ENCODE measurements at regions not wholly inside any gene's neighbourhood (a gene's known extent, or its start where the extent isn't known, plus 50 kb on each side); places are given as distances from the start of the nearest gene placed in this dataset.

DNA sequence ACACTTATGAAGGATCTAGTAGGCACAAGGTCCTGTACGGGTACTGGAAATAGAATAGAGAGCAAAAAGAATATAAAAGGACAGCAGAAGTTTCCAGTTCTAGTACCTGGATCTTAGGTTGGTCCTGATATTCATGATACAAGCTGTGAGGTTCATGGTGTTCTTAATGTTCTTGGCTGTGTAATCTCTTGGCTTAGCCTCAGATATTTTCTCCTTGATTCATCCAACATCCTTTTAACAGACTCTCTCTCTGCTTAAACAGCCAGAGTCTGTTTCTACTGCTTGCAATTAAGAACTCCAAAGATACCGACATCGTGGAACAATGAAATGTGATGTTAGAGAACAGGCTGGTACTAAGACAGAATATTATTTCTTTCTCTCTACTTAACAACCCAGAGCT is 49.9 kb downstream of the CNTN3 start:
- no peaks in the 10 kb centered on the region for H3K4me1 ChIP-seq (ENCODE audit: control insufficient read depth in 1 of 2, insufficient read depth in 2 of 2, low read length in 2 of 2)
- no peaks in the 10 kb centered on the region for H3K36me3 ChIP-seq (ENCODE audit: control insufficient read depth in 1 of 2, insufficient read depth in 2 of 2, low read length in 2 of 2)
- H3K27me3 ChIP-seq (ENCODE audit: low read depth, low read length) = no peaks in the 10 kb centered on the region
- no peak overlapping the region for H3K27ac ChIP-seq (ENCODE audit: low read length)
- H3K9me3 ChIP-seq (ENCODE audit: control insufficient read depth in 1 of 2, low read length in 2 of 2) = peaks cover 0 to 15% of the 10 kb centered on the region in 2 donors
- H3K4me3 ChIP-seq (ENCODE audit: low read depth in 1 of 2, low read length in 2 of 2) = no peak overlapping the region

DNA sequence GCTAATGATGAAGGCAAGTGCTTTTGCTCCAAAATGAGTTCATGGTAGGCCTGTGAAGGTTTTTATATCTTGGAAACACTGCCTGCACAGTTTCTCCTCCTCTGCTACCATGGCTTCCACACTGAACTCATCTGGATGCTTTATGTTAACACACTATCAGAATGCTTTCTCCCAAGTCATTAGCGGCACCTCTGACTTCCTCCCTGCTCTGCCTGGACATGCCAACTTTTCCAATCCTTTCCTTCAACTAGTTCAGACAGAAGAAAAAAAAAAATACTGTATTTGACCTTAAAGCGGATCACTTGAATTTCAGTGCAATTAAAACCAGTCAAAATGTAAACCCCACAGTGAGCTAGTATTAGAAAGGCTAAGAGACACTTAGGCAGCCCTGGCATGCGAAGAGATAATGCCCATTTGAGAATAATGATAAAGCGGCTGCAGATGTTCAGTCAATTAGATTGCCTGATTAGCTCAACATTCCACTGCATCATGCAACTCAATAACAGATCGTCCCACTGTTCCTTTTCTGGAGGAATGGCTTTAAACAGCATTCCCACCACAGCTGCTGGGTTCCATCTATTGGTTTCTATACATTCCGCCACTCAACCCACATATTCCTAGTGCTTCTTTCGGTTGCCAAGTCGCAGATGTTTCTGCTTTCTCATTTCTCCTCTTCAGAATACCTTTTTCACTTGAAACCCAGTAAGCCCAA is 51.7 kb downstream of the CNTN3 start:
- Histone ChIP-seq H3K4me3 (ENCODE audit: low read depth in 1 of 2, low read length in 2 of 2) (no peak overlapping the region), H3K9me3 (ENCODE audit: control insufficient read depth in 1 of 2, low read length in 2 of 2) (peaks cover 0 to 17% of the 10 kb centered on the region in 2 donors), H3K27ac (ENCODE audit: low read length) (no peak overlapping the region), H3K27me3 (ENCODE audit: low read depth, low read length) (no peaks in the 10 kb centered on the region), H3K36me3 (ENCODE audit: control insufficient read depth in 1 of 2, insufficient read depth in 2 of 2, low read length in 2 of 2) (no peaks in the 10 kb centered on the region), H3K4me1 (ENCODE audit: control insufficient read depth in 1 of 2, insufficient read depth in 2 of 2, low read length in 2 of 2) (no peaks in the 10 kb centered on the region)

- no peak overlapping the region for H3K27ac ChIP-seq (ENCODE audit: low read length)
- no peaks in the 10 kb centered on the region for H3K36me3 ChIP-seq (ENCODE audit: control insufficient read depth in 1 of 2, insufficient read depth in 2 of 2, low read length in 2 of 2)
- H3K27me3 ChIP-seq (ENCODE audit: low read depth, low read length) = no peaks in the 10 kb centered on the region
- peaks cover 0 to 22% of the 10 kb centered on the region in 2 donors for H3K9me3 ChIP-seq (ENCODE audit: control insufficient read depth in 1 of 2, low read length in 2 of 2)
- no peak overlapping the region for H3K4me3 ChIP-seq (ENCODE audit: low read depth in 1 of 2, low read length in 2 of 2)
- no peaks in the 10 kb centered on the region for H3K4me1 ChIP-seq (ENCODE audit: control insufficient read depth in 1 of 2, insufficient read depth in 2 of 2, low read length in 2 of 2)
Observed at GRCh38 chr3:74561881-74562280, 52.6 kb downstream of the CNTN3 start.

DNA sequence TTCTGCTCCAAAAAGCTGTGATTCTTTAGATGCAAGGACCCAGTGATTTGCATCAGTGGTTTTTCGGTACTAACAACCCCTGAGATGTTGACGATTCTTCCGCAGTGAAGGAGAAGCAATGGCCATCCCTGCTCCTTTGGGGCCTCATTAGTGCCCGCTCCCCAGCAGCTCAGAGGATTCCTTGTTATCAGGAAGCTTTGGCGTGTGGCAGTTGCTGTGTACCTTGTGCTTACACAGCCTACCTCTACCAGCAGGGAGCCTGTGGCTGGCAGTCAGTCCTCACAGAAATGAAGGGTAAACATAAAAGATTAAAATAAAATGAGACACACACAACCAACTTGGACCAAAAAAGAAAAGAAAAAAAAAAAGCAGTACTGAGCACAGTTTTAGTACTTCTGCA is 55.2 kb downstream of the CNTN3 start:
- Histone ChIP-seq H3K27ac (ENCODE audit: low read length) (no peak overlapping the region), H3K27me3 (ENCODE audit: low read depth, low read length) (no peaks in the 10 kb centered on the region), H3K4me3 (ENCODE audit: low read depth in 1 of 2, low read length in 2 of 2) (no peak overlapping the region), H3K36me3 (ENCODE audit: control insufficient read depth in 1 of 2, insufficient read depth in 2 of 2, low read length in 2 of 2) (no peaks in the 10 kb centered on the region), H3K4me1 (ENCODE audit: control insufficient read depth in 1 of 2, insufficient read depth in 2 of 2, low read length in 2 of 2) (no peaks in the 10 kb centered on the region), H3K9me3 (ENCODE audit: control insufficient read depth in 1 of 2, low read length in 2 of 2) (peaks cover 0 to 15% of the 10 kb centered on the region in 2 donors)

GRCh38 chr3:74550686-74551085 is 63.8 kb downstream of the CNTN3 start:
- Histone ChIP-seq H3K27ac (ENCODE audit: low read length) (no peak overlapping the region), H3K27me3 (ENCODE audit: low read depth, low read length) (no peaks in the 10 kb centered on the region), H3K4me1 (ENCODE audit: control insufficient read depth in 1 of 2, insufficient read depth in 2 of 2, low read length in 2 of 2) (no peaks in the 10 kb centered on the region), H3K36me3 (ENCODE audit: control insufficient read depth in 1 of 2, insufficient read depth in 2 of 2, low read length in 2 of 2) (no peaks in the 10 kb centered on the region), H3K9me3 (ENCODE audit: control insufficient read depth in 1 of 2, low read length in 2 of 2) (no peaks in the 10 kb centered on the region), H3K4me3 (ENCODE audit: low read depth in 1 of 2, low read length in 2 of 2) (no peak overlapping the region)

GRCh38 chr3:74546426-74546825 is 68.0 kb downstream of the CNTN3 start:
- H3K4me3 ChIP-seq (ENCODE audit: low read depth in 1 of 2, low read length in 2 of 2) = no peak overlapping the region
- H3K9me3 ChIP-seq (ENCODE audit: control insufficient read depth in 1 of 2, low read length in 2 of 2) = no peaks in the 10 kb centered on the region
- no peaks in the 10 kb centered on the region for H3K4me1 ChIP-seq (ENCODE audit: control insufficient read depth in 1 of 2, insufficient read depth in 2 of 2, low read length in 2 of 2)
- H3K27me3 ChIP-seq (ENCODE audit: low read depth, low read length) = no peaks in the 10 kb centered on the region
- no peaks in the 10 kb centered on the region for H3K36me3 ChIP-seq (ENCODE audit: control insufficient read depth in 1 of 2, insufficient read depth in 2 of 2, low read length in 2 of 2)
- no peak overlapping the region for H3K27ac ChIP-seq (ENCODE audit: low read length)

DNA sequence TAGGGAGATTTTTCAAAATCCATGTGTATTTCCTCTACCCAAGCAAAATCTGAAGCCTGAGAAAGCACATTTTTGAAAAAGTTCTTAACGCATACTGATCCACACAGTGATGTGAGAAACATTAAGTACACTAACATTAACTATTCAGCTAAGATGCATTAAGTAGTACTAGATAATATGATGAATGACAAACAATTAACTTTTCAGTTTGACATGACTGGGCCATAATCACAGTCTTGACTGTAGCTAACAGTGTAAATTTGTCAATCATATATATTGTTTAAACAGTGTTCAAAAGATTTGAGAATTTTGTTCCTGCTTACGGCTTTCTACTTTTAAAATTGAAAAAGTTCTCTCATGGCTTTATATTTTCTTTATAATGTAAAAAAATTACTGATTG is 72.0 kb downstream of the CNTN3 start:
- H3K4me3 ChIP-seq (ENCODE audit: low read depth in 1 of 2, low read length in 2 of 2) = no peak overlapping the region
- no peaks in the 10 kb centered on the region for H3K36me3 ChIP-seq (ENCODE audit: control insufficient read depth in 1 of 2, insufficient read depth in 2 of 2, low read length in 2 of 2)
- H3K27me3 ChIP-seq (ENCODE audit: low read depth, low read length) = no peaks in the 10 kb centered on the region
- H3K4me1 ChIP-seq (ENCODE audit: control insufficient read depth in 1 of 2, insufficient read depth in 2 of 2, low read length in 2 of 2) = no peaks in the 10 kb centered on the region
- no peaks in the 10 kb centered on the region for H3K9me3 ChIP-seq (ENCODE audit: control insufficient read depth in 1 of 2, low read length in 2 of 2)
- H3K27ac ChIP-seq (ENCODE audit: low read length) = no peak overlapping the region

DNA sequence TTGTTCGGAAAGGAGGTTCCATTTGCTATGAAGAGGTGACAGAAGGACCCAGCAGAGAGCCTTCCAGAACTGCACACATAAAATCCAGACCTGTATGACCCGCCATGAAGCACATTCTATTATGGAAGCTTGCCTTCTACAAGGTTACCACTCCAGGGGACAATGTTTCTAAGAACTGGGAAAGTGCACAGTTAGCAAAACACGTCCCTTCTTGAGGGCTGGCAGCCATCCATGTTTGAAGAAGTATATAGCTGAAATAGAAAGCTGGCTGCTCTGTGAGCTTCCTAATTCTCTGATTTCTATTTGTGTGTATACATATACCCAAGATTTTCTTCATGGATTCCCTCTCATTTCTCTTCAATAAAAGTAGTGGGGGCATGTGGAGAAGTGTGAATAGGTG is 74.6 kb downstream of the CNTN3 start:
- no peak overlapping the region for H3K4me3 ChIP-seq (ENCODE audit: low read depth in 1 of 2, low read length in 2 of 2)
- no peaks in the 10 kb centered on the region for H3K9me3 ChIP-seq (ENCODE audit: control insufficient read depth in 1 of 2, low read length in 2 of 2)
- no peaks in the 10 kb centered on the region for H3K27me3 ChIP-seq (ENCODE audit: low read depth, low read length)
- no peaks in the 10 kb centered on the region for H3K4me1 ChIP-seq (ENCODE audit: control insufficient read depth in 1 of 2, insufficient read depth in 2 of 2, low read length in 2 of 2)
- no peak overlapping the region for H3K27ac ChIP-seq (ENCODE audit: low read length)
- H3K36me3 ChIP-seq (ENCODE audit: control insufficient read depth in 1 of 2, insufficient read depth in 2 of 2, low read length in 2 of 2) = no peaks in the 10 kb centered on the region

GRCh38 chr3:74538669-74539068 is 75.8 kb downstream of the CNTN3 start:
- Histone ChIP-seq H3K4me1 (ENCODE audit: control insufficient read depth in 1 of 2, insufficient read depth in 2 of 2, low read length in 2 of 2) (no peaks in the 10 kb centered on the region), H3K9me3 (ENCODE audit: control insufficient read depth in 1 of 2, low read length in 2 of 2) (no peaks in the 10 kb centered on the region), H3K27ac (ENCODE audit: low read length) (no peak overlapping the region), H3K4me3 (ENCODE audit: low read depth in 1 of 2, low read length in 2 of 2) (no peak overlapping the region), H3K27me3 (ENCODE audit: low read depth, low read length) (no peaks in the 10 kb centered on the region), H3K36me3 (ENCODE audit: control insufficient read depth in 1 of 2, insufficient read depth in 2 of 2, low read length in 2 of 2) (no peaks in the 10 kb centered on the region)

DNA sequence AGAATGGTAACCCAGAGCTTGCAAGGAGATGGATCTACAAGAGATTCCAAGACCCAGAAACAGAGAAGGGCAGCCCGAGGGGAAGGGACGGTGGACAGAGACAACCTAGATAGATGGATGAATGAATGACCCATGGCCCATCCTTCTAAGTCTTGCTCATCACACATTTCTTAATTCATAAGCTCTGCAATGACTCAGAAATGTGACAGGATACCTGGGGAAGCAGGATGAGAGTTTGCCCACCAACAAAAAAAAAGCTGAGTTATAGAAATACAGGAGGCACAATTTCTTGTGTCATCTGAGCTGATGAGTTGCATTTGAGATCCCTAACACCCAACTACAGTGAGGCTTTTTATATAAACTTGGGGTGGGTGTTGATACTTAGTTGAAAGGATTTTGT is 76.6 kb downstream of the CNTN3 start:
- Histone ChIP-seq H3K27ac (ENCODE audit: low read length) (no peak overlapping the region), H3K9me3 (ENCODE audit: control insufficient read depth in 1 of 2, low read length in 2 of 2) (no peaks in the 10 kb centered on the region), H3K36me3 (ENCODE audit: control insufficient read depth in 1 of 2, insufficient read depth in 2 of 2, low read length in 2 of 2) (no peaks in the 10 kb centered on the region), H3K27me3 (ENCODE audit: low read depth, low read length) (no peaks in the 10 kb centered on the region), H3K4me3 (ENCODE audit: low read depth in 1 of 2, low read length in 2 of 2) (no peak overlapping the region), H3K4me1 (ENCODE audit: control insufficient read depth in 1 of 2, insufficient read depth in 2 of 2, low read length in 2 of 2) (no peaks in the 10 kb centered on the region)

DNA sequence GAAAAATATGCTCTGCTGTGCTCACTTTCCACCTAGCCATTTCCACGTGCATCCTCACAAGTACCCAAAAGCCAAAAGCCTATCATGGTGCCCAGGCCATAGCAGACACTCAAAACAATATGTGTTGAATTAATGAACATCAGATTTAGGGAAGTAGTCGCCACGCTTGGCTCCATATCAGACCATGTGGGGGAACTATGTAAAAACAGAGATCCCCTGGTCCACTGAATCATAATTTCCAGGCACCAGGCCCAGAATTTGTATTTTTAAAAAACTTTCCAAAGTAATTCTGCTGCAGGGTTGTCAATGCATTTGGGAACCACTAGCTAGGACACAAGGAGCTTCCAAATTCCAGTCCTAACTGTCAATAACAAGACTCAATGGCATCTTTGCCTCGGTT is 77.3 kb downstream of the CNTN3 start:
- H3K27ac ChIP-seq (ENCODE audit: low read length) = no peak overlapping the region
- H3K9me3 ChIP-seq (ENCODE audit: control insufficient read depth in 1 of 2, low read length in 2 of 2) = no peaks in the 10 kb centered on the region
- no peak overlapping the region for H3K4me3 ChIP-seq (ENCODE audit: low read depth in 1 of 2, low read length in 2 of 2)
- H3K4me1 ChIP-seq (ENCODE audit: control insufficient read depth in 1 of 2, insufficient read depth in 2 of 2, low read length in 2 of 2) = no peaks in the 10 kb centered on the region
- H3K36me3 ChIP-seq (ENCODE audit: control insufficient read depth in 1 of 2, insufficient read depth in 2 of 2, low read length in 2 of 2) = no peaks in the 10 kb centered on the region
- H3K27me3 ChIP-seq (ENCODE audit: low read depth, low read length) = no peaks in the 10 kb centered on the region

DNA sequence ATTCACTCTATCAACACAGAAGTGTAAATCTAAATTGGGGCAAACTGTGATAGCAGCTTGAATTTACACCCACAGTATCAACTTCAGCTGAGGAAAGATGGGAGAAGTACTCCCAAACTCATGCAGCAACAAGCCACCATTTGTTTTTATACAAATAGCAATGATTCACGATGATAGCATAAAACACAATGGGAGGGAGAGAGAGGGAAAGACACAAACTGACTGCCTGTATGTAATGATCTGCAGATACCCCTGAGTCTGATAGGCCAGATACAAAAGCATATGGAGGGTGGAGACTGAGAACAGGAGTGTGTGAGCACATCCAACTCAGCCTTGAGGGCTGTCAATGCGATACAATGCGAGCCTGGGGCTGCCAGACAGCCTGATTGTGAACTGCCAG is 79.2 kb downstream of the CNTN3 start:
- Histone ChIP-seq H3K4me3 (ENCODE audit: low read depth in 1 of 2, low read length in 2 of 2) (no peak overlapping the region), H3K27ac (ENCODE audit: low read length) (no peak overlapping the region), H3K27me3 (ENCODE audit: low read depth, low read length) (no peaks in the 10 kb centered on the region), H3K4me1 (ENCODE audit: control insufficient read depth in 1 of 2, insufficient read depth in 2 of 2, low read length in 2 of 2) (no peaks in the 10 kb centered on the region), H3K9me3 (ENCODE audit: control insufficient read depth in 1 of 2, low read length in 2 of 2) (no peaks in the 10 kb centered on the region), H3K36me3 (ENCODE audit: control insufficient read depth in 1 of 2, insufficient read depth in 2 of 2, low read length in 2 of 2) (no peaks in the 10 kb centered on the region)

Data from muscle layer of duodenum (tissue), 2 donors.